AML-193 (cell line): ENCODE measurements at regions not wholly inside any gene's neighbourhood (a gene's known extent, or its start where the extent isn't known, plus 50 kb on each side); places are given as distances from the start of the nearest gene placed in this dataset.

Experiments used
- DNase-seq, 2 experiments: peaks; one replicate each; lab custom pipeline; 2025; lab: John Stamatoyannopoulos, UW

DNA sequence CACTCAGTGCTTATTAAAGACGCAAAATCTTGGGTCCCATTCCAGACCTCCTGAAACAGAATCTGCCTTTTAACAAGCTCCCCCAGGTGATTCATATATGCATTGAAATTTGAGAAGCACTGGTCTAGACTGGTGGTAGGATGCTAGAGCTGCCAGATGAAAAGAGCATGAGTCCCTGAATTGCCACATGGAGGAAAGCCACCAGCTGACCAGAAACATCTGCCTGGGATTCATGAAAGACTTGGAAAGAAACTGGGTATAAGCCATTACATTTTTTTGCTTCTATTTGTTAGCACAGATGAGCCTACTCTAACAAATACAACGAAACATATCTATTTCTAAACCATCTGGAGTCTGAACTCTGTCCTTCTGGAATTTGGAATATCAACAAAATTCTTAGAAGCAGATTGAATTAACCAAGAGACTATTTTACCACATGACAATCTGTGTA is 228.9 kb downstream of the RBM43 start:
- no peak for DNase-seq

DNA sequence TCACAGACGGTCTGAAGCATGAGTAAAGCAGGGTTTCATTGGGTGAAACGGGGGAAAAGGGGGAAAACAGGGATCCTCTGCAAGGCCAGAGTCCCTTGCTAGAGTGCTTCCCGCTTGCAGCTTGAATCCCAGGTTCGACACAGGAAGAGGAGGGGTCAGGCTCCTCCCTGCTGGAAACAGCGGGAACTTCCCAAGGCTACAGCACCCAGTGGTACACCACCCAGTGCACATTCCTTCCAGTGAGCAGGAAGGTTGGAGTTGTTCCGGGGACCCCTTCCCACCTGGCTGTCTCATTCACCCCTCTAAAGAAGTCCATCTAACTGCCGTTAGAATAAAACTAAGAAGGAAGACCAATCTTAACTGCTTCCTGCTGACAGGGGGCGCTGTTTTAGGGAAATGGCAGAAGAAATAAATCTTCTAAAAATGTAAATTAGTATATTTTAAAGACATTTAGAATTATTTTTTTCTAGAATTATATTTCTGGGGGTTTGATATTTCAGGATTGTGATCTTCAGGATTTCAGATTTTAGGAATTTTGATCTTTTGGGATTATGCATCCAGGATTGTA is 230.9 kb downstream of the RBM43 start:
- no peak for DNase-seq

DNA sequence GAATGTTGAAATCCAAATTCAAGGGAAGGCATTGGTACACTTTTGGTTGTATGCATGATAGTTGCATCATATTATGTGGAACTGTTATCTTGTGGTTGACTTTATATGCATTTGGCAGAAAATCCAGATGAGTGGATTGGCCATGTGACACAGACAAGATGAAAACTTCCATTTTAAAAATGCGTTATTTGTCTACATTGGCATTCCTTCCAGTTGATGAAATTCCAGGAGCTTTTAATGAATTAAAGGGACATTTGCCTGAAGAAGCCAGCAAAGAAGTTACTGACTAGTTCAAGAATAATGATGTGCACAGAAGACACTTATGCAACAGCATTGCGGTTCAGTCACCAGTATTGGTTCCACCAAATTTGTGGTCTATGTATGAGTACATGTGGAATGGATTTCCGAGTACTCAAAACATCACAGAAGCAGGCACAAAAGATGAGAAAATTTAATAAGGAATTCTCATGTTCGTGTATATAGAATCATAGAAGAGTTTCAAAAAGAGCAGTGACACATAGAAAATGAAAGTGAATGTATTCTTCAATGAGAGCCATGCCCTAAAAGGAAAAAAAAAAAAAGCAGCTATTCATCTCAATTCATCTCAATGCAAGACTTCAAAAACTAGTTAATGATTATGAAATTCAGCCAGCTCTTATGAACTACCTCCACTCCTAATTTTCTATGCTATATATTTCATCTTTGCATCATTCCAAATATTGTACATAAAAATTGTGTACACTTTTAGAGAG is 232.1 kb downstream of the RBM43 start:
- no peak for DNase-seq

DNA sequence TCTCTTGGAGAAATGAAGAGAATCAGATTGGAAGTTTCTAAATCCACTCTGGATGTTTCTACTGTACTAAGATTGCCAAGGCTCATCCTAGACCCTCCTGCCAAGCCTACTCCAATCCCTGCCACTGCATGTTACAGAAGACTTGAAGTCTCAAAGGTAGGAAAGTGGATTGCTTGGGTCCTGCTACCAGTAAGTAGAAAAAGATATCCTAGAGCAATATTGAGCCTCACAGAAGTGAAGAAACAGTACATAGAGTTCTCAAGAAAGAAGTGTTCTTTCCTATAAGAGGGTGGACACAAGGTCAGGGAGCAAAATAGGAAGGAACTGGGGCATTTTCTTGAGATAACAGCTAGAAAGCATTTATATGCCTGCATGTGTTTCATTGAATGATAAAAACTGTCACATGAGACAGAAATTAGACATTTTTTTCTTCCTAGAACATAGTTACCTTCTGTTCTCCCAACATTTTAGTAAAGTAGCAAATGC is 232.9 kb downstream of the RBM43 start:
- DNase-seq: no peak

DNA sequence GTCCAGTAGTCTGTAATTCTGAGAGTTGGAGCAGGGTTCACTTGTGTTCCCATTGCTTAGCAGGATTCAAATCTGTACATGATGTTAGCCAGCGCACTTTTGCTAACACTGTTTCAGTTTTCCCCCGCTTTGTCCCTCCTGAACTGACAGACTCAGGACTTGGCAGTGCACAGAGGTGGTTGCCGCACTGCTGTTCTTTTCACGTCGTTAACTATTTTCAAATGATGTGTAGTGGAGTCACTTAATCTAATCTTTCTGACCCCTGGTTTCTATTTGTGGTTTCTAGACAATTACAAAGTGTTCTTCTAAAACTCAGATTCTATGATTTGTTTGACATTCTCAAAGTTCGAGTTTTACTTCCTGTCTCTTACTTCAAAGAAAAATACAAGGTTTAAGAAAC is 234.5 kb downstream of the RBM43 start:
- no peak for DNase-seq

DNA sequence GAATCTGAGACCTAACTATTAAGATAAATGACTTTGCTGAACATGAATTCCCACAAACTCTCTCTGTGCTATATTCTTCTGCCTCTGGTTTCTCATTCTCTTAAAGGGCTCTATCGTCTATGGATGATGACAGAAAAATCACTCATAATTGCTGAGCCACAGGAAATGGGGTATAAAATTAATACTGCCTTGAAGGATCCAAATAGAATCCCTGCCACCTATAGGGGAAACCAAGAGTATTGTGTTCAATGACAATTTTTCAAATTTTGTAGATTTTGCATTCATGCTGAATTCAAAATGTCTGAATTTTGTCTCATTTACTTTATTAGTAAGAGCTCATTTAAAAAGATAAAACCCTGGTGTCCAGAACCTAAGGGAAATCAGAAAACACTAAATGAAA is 235.8 kb downstream of the RBM43 start:
- DNase-seq: no peak

DNA sequence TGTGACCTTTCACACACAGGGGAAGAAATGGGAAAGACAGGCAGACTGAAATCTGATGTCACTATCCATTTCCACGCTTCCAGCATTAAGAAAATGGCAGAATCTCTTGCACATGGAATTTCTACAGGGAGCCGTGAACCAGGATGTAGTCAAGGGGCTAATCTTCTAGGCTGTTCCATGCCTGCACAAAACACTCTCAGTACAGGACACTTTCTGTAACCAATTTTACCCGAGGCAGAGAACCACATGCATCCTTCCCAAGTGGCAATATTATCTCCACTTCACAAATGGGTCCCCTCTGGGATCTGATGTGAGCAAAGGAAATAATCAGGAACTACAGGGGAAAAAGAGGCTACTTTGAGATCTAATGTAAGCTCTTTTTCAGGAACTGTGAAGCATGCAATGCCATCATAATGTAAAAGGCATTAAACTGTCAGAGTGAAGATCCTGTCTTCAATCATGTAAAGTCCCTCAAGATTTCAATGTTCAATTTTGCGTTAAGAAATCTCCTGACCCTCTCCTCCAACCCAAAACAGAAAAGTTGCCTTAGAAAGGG is 236.9 kb downstream of the RBM43 start:
- no peak for DNase-seq

DNA sequence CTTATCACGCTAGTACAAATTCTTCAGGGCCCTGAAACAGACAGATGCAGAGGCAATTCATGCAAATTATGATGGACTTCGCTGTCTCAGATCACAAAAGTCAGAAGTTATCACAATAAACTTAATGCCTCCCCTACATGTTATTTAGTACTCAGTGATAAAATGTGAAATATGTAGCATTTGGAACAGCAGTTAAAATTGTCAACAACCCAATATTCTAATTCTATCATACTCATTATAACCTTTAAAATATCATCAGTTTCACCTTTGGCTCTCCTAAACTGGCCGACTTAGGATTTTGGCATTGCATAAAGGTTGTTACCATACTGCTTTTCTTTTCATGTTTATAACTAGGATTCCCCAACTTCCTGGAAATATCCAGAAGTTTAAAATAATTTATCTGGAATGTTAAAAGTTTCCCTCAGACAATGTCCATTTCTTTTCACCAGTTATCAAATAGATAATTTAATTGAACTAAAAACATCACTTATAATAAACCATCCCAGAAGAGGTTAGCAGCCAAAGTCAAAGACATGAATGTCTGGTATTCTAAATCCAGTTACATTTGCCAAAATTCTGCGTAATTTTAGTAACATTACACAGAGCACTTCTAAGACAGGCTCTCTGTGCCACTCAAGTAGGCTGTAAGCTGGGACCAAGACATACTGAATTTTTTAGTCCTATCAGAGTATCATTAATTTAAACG is 239.8 kb downstream of the RBM43 start:
- no peak for DNase-seq

DNA sequence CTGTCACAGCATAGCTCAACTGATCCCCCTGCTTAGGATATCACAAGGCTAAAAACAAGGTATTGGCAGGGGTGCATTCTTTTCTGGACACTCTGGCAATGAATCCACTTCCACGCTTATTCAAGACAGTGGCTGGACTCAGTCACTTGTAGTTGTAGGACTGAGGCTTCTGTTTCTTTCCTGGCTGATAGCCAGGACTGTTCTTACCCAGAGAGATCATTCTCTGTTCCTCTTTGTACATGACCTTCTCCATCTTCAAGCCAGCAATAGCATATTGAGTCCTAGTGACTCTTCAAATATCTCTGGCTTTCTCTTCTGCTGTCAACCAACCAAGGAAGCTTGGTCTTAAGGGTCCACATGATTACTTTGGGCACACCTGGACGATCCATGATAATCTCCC is 241.3 kb downstream of the RBM43 start:
- DNase-seq: no peak

DNA sequence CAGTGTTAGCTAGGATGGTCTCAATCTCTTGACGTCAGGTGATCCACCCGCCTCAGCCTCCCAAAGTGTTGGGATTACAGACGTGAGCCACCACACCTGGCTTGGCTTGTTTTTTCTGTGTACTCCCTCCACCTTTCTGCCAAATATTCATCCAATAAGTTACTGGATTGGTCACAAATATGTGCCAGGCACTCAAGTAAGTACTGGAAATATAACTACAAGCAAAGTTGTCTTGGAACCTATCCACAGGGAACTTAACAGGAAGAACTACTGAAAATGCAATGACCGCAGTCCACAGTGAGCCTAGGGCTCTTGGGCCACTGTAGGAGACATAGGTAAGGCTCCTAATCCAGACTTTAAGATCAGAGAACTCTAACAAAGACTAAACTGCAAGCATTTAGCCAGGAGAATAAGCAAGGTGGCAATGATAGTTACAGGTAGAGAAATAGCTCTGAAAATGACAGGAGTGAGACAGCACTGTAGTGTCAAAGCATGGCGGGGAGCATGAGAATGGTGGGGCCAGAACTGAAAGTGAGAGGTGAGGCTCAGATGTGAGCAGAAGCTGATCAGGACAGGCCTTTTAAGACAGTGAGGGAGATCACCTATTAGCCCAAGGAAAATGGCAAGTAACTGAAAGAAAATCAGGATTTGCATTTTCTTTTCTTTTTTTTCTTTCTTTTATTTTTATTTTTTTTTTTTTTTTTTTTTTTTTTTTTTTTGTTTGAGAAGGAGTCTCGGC is 252.1 kb downstream of the RBM43 start:
- DNase-seq: no peak

DNA sequence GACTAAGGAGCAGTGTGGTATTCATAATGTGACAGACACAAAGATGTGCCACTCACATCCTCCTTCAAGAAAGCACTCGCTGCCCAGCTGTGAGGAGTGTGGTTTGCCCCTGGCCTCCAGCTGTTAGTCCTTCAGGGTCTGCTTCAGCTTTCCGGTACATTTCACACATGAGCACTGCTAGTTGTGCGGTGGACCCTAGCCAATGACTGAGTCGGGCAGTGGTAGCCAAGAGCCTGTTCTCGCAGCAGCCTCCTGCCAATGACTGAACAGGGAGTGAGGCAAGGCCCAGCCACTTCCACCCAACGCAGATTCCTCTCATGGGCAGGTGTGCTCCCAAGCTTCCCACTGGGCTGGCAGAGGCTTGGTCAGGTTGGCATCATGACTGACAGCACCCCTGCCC is 254.3 kb downstream of the RBM43 start:
- DNase-seq: no peak

DNA sequence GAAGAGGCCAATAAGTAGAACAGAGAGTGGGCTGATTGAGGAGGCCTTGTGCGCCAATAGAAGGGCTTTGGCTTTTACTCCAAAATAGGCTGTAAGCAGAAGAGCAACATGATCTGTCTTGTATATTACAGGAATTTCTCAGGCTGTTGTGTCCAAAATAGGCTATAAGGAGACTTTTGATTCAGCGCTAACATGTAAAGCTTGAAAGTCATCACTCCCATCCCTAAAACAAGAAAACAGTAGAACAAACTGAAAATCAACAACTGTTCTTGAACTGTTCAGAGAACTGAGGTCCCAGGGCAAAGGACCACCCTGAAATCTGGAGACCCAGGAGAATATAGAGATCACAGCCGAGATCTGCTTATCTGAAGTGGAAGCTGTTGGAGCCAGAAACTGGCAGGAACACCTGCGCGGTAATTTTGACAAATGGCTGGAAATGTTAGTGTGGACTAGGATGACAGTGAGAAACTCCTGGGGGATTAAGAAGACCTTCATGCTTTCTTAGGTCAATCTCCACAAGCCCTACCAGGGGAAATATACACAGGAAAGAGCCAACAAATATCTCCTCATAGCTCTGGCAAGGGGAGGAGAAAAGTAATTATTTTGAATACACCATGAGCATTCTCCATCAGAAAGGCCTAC is 258.6 kb downstream of the RBM43 start:
- DNase-seq: no peak

DNA sequence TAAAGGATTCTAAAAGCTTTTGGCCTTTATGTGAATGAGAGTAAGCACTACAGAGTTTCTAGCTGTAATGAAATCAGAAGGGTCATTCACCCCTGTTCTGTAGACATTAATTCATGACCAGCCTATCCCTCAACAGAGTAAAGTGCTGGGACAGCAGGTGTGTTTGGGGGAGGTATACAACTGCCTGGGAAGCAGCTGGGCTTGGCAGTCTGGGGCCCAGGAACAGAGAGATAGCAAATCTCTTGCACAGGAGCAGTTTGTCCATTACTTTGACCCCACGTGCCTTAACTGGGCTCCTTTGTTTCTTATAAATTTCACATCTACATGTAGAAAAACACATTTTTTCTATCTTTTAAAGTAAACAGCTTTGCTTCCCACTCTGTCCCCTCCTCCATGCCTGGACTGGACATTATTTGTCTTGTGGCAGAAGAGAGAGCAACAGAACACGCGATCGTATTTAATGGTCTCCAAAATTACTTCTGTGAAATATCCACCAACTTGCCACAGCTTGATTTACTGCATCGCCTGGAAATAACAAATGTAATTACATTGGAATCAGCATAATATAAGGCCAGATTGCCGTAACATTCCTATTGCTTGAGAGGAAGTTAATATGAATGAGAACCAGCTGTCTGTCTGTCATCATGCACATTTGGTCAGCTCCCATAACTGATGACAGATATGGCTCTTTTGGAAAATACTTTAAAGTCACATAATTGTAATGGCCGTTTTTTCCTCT is 263.8 kb downstream of the RBM43 start:
- no peak for DNase-seq

DNA sequence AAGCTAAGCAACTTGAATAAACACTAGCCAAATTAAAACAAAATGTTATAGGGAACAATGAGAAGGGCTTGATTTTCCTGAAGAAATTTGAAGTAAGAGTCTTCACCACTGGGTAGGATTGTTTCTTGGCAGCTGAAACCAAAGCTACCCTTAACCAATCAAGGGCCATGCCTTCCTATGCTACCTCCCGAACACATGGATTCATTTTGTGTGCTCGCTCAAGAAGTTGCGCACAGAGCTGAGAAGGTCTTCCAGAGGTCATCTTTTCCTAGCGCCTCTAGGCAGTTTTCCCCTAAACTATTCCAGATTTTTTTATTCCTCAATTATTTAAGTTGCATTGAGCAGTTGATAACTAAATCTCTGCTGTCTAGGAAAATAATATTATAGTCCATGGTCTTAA is 264.6 kb downstream of the RBM43 start:
- DNase-seq: no peak

DNA sequence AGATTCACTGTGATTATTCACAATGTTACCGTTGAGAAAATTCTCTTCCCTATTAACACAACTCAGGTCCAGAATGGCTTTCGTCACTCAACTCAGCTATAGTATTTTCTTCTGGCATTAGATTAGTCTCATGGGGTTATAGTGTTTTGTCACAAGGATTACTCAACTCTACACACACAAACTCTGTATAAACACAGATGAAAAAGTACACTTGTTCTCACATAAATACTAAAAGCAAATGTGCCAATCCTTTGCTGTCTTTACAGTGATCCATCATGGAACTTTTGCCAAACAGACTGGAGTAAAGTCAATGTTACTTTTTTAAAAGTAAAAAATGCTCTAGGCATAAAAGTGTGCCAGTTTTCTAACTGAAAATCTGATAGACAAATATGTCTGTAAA is 267.6 kb downstream of the RBM43 start:
- no peak for DNase-seq

DNA sequence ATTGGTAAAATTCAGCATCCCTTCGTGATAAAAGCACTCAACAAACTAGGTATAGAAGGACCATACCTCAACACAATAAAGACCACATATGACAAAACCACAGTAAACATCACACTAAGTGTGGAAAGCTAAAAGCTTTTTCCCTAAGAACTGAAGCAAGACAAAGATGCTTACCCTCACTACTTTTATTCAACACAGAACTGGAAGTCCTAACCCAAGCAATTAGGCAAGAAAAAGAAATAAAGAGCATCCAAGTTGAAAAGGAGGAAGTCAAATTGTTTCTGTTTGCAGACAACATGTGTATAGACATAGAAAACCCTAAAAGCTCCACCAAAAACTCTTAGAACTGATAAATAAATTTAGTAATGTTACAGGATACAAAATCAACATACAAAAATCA is 271.7 kb downstream of the RBM43 start:
- DNase-seq: no peak

DNA sequence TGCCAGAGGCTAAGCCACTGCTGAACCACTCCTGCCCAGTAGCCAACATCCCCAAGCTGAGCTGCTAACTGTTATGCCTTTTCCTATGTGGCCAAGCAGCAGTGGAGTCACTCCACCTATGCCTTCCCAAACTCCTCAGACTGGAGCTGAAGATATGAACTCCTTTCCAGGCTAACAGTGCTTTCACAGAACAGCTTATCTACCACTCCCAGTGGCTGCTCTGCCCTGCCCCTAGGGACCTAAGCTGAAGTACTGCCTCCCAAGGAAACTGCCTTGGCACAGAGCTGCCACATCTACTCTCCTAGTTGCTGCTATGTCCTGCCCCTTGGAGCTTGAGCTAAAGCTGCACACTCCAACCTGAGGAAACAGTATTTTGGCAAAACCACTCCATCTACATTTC is 275.9 kb downstream of the RBM43 start:
- no peak for DNase-seq

DNA sequence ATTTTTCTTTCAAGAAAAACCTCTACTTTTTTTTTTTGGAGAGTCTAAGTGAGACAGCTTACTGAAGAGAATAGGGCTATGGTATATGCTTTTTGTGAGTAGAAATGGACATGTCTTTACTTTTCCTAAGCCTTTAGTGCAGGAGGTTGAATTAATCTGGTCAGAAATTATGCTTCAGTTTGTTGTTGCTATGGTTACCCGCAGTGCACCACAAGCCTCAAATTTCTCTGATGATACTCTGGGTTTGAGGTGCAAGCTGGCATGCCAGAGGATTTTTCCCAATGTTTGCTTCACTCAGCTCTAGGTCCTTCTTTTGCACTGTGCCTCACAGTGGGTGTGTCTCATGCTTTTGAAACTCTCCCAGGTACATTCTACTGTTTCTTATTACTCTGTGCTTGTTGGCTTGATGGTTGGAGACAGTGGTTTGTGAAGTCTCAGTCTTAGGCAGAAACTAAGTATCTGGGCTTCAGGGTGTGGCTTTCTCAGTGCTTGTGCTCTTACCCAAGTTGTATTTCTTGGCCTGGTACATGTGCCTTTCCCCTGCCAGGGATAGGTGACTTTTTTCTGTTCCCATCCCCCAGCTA is 278.3 kb downstream of the RBM43 start:
- DNase-seq: no peak

DNA sequence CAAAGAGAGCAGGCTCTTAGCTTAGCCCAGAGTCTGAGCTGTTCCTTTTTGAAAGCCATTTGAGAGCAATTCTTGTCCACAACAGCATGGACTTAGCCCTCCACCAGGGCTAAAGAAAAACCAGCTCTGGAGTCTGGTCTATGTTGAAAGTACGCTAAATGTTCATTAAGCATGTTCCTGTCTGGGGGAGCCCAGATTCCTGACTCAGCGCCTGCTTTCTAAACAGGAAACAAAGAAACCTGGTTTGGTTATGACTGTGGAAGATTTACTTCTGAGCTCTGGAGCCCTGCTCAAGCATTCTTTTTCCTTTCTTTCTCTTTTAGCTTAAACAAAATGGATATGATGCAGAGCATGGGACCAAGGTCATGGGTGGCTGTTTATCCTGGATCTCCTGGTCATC is 279.8 kb downstream of the RBM43 start:
- DNase-seq: no peak

DNA sequence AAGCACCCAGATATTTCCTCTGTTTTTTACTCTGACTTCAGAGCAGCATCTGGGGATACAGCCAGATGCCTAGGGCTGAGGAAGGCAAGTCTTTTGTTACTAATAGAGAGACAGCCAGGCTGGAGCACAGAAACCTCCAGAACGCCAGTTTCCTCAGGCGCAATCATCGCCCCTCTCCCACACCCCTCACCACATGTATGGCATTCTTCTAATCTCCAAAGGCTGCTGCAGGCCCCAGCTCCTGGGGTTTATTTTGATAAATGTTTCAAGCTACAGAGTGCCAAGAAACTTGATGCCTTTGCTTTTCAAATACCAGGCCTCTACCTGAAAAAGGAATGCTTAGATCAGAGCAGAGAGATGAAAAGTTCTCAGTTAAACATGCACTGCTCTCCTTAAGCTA is 283.6 kb downstream of the RBM43 start:
- DNase-seq: no peak

DNA sequence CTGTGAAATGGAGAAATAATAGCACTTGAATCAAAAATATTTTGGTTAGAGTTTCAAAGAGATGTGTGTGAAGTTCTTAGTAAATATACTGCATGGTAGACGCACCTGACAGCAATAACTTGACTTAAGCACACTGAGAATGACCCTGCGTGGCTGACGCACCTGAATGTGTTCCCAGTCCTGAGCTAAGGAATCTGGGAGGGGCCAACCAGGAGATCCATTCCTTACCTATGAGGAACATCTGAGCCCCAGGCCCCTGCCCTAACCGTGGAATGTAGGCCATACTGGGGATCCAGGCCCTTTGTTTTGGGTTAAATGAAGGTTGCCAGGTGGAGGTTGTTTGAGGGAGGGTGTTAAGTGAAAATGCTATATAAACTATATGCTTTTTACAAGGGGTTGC is 284.4 kb downstream of the RBM43 start:
- no peak for DNase-seq
